CMK (cell line): ENCODE measurements at regions not wholly inside any gene's neighbourhood (a gene's known extent, or its start where the extent isn't known, plus 50 kb on each side); places are given as distances from the start of the nearest gene placed in this dataset.
"Not testable (repeated sequence)": the region's sequence is repeated elsewhere in the genome, so short reads cannot be mapped to it uniquely, and the experiment has no call there.

Source experiments
- DNase-seq: peaks from one replicate; pipeline ENCODE4 v3.0.0-alpha.2; 2010; ENCODE audit warnings: low read depth

- DNase-seq: no peak
Measured at GRCh38 chr16:73400951-73401350, 353.0 kb upstream of the ZFHX3 start.

DNA sequence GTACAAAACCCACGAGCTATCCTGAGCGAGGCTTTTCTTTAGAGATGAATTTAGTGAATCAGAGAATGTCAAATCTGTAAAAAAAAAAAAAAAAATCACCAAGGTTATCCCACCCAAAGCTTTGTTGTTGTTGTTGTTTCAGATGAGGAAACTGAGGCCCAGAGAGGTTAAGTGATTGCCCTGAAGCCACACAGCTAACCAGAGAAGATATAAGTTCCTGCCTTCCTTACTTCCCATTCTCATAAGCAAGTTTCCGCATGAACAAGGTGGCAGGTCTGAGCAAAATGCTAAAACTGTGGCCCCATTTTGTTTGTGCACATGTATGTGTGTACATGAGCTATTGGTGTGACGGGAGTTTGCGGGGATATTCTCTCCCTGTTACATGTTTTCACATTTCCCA lies 352.1 kb upstream of the ZFHX3 start:
- DNase-seq: no peak

DNA sequence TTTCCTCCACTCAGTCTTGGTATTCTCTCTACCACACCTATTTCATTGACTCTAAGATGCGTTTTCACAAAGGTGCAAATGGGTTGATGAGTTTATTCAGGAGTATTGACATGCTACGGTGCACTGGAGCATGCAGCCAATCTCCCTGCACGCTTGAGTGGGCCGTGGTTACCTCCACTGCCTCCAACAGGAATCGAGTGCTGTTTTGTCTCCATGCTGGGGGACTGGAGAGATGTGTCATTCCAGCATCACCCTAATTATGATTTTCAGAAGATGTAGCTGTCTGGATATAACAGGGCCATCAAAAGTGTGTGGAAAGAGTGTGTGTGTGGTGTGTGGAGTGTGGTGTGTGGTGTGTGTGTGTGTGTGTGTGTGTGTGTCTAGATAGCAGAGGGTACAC lies 351.6 kb upstream of the ZFHX3 start:
- no peak for DNase-seq

DNA sequence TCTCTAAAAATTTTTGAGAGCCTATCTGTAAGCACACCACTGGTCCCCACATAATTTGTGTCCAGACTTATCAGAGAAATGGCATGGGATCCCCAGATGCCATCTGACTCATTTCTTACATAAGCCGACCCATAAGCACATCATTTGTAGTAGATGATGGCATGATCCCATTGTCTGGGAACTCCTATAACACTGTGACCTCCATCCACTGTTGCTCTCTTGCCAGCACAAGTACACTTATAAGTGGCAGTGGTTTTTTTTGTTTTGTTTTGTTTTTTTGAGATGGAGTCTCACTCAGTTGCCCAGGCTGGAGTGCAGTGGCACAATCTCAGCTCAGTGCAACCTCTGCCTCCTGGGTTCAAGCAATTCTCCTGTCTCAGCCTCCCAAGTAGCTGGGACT lies 350.7 kb upstream of the ZFHX3 start:
- not testable (repeated sequence) for DNase-seq

DNA sequence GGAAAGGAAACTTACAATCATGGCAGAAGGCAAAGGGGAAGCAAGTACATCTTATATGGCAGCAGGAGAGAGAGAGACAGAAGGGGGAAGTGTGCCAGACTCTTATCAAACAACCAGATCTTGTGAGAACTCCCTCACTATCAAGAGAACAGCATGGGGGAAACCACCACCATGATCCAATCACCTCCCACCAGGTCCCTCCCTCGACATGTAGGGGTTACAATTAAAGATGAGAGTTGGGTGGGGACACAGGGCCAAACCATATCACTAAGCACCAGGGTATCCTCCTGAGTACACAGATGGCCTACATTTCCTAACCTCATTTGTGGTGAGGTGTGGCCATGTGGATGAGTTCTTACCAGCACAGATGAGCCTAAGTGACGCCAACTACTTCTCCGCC lies 348.6 kb upstream of the ZFHX3 start:
- DNase-seq: peak; percentile 89

- DNase-seq: no peak
Measured at GRCh38 chr16:73390936-73391335, 343.0 kb upstream of the ZFHX3 start.

DNA sequence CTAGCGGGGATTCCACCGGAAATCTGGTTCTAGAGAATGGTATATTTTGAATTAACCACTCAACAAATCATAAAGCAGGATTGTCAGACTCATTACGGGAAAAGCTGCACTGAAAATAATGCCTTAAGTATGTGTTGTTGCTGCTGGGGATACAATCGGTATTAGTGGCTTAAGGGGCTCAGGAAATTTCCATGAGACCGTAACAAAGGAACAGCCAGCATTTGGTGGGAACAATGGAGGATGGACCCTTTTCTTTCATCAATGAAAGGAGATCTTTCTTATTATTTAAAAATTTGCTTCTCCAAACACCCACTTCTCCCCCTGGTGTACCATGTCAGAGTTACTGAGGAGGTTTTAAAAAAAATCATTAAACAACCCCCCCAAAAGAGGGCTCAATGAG lies 342.6 kb upstream of the ZFHX3 start:
- no peak for DNase-seq

- DNase-seq: no peak
Measured at GRCh38 chr16:73389085-73389484, 341.2 kb upstream of the ZFHX3 start.

DNA sequence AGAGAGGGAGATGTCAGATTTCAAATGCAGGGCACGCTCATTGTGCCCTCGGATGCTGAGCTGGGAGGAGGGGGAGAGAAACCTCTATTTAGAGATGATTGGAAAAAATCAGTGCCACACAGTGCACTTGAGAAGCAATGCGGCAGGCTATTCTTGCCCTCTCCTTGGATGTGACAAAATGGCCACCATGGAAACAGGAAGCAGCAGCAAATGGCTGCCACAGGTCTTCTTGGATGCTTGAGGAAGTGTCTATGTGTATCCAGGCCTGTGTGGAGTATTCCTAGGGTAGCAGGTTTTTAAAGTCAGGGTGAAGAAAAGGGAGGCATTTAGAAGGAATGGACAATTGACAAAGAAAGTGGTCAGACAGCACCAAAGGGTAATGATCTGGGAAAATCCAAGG lies 340.1 kb upstream of the ZFHX3 start:
- DNase-seq: no peak

- DNase-seq: no peak
Measured at GRCh38 chr16:73385696-73386095, 337.8 kb upstream of the ZFHX3 start.

GRCh38 chr16:73384506-73385089 lies 336.7 kb upstream of the ZFHX3 start:
- DNase-seq: no peak

DNA sequence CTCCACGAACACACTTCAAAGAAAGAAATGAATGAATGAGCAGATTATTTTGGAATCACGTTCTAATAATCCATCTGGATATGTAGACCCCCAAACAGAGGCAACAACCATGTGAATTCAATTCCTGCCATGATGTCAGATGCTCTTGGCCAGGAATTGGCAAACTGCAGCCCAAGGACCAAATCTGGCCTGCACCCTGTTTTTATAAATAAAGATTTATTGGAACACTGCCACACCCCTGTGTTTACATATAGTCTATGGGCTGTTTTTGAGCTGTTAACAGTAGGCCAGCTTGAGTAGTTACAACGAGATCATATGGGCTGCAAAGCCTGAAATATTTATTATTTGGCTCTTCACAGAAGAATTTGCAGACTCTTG lies 336.0 kb upstream of the ZFHX3 start:
- no peak for DNase-seq

DNA sequence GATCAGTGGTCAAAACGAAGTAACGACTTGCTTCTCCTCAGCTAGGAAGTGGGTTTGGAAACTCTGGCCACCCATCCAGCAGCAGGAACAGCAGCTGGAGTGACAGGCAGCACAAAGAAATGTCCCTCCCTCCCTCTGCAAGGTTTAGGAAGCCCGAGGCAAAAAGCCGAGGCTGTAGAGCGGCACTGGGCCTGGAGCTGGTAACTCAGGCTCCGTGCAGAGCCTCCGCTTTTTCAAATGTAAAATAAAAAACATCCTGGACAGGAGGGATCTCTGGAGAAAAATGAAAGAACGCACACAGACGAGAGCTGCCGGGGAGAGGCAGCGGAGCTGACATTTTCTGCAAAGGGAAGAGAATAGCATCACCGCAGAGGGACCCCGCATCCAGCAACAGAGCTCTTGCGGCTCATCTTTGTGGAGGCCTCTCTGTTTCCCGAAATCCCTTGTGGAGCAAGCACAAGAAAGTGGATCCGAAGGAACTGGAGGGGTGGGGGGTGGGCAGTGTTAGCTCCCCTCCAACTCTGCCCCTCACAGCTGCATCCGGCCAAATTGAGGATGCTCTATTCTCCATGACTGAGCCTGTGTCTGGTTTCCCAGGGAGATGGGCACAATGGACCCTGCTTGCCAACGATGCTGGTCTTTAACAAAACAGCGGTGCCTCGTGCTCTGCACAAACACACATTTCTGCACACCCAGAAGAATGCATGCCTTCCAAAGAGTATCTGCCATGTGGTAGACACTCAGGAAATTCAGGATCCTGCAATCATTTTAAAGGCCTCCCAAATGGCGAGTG lies 335.5 kb upstream of the ZFHX3 start:
- DNase-seq: no peak

- no peak for DNase-seq
Measured at GRCh38 chr16:73378471-73378870, 330.5 kb upstream of the ZFHX3 start.

DNA sequence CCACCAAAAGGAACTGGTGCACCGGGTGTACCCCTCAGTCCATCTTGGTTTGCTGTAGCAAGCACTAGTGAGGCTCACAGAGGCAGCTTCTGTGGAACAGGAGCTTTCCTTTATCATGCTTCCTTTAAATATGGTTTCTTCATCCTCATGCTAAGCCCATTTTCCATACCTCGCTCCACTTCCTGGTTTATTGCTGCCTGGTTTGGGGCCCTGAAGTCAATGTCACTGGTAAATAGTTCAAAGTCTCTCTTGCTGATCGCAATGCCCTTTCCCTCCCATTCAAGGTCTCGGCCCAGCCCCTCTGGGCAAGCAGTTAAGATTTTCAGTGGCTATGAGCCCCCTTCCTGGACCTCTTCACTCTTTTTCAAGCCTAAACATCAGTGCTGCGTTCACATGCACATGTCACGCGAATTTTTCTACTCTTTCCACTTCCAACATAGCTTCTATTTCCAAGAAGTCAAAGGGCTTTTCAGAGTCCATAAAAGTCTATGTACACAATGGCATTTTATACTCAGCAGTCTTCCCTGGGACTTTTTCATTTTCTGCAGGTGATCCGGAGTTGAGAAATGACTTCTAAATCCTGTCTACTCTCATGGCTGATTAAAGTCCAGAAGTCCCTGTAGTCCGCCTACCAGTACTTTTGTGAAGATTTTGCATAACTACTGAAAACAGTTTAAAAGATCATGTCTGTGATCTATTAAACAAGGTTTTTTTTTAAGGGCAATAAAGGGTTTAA lies 323.8 kb upstream of the ZFHX3 start:
- DNase-seq: no peak

- DNase-seq: no peak
Measured at GRCh38 chr16:73369851-73370250, 321.9 kb upstream of the ZFHX3 start.

- DNase-seq: no peak
Measured at GRCh38 chr16:73368715-73369114, 320.8 kb upstream of the ZFHX3 start.

GRCh38 chr16:73365016-73365551 lies 317.2 kb upstream of the ZFHX3 start:
- DNase-seq: no peak

DNA sequence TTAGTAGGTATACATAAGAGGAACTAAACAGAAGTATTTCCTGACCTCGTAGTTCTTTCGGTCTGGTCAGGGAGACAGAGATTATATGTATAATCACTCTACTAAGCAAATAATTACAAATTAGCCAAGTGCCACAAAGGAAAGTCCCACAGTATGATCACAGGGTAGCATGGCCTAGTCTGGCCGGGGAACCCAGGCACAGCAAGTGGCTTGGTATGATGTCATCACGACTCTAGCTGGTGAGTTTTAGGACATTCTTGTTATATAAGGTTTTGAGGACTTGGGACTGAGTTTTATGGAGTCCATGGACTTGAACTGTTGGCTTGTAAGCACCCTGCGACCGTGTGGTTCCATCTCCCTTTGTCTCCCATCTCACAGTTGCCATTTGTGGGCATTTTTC lies 316.5 kb upstream of the ZFHX3 start:
- DNase-seq: no peak

- DNase-seq: no peak
Measured at GRCh38 chr16:73361061-73361460, 313.1 kb upstream of the ZFHX3 start.

- no peak for DNase-seq
Measured at GRCh38 chr16:73356401-73357079, 308.6 kb upstream of the ZFHX3 start.

DNA sequence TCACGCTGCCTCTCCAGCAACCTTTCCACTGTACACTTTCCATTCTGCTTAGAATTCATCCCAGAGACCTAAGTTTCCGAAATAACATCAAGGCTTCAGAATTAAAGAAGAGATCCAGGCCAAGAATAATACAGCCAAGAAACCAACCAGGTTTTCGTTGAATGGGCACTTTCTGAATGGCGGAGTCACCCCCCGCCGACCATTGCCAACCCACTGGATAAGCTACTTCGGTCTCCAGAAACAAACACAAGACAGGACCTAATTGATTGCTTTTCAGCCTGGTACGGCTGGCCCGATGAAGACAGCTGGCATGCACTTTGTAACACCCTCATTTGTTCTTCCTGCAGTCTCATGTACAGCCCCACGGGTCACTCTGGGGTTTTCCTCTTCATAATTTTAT lies 308.1 kb upstream of the ZFHX3 start:
- DNase-seq: no peak

- DNase-seq: no peak
Measured at GRCh38 chr16:73354434-73354833, 306.5 kb upstream of the ZFHX3 start.
